Hematopoietic multipotent progenitor cell treated with erythropoietin and hydrocortisone succinate and interleukin-3 and kit ligand, for 6 days (in vitro differentiated cells): ENCODE measurements at regions not wholly inside any gene's neighbourhood (a gene's known extent, or its start where the extent isn't known, plus 50 kb on each side); places are given as distances from the start of the nearest gene placed in this dataset.

Experiments used
- DNase-seq: peaks from one replicate; pipeline ENCODE4 v3.0.0-alpha.2; 2015

DNA sequence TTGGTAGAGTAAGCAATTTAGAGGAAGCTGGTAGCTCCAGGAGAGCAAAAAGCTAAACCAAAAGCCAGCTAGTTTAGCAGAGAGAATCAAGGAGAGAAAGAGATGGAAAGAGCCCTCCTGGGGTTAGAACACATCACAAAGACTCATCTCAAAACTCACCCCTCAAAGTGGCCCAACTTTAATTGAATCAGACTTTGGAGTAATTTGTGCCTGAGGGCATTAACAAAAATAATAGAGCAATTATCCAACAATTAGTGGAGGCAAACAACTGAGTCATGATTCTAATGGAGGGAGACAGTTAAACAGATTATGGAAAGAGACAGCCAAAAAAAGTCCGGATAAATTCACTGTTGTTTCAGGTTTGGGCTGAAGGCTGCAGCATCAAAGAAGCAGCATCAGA is 417.4 kb downstream of the KCNJ3 start:
- no peak for DNase-seq

DNA sequence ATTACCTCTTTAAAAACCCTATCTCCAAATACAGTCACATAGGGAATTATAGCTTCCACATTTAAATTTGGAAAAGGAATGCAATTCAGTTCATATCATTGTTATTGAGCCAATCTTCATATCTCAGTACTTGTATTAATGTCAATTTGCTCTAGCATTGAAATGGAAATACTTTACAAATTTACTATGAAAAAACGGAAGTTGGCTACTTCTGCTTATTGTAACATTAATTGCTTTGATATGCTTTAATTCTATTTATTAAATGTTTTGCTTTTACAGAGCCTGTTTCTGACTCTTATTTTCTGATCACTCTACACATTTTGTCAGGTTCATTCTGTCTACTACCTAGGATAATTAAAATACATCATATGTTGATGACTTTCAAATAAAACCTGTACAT is 412.6 kb downstream of the KCNJ3 start:
- DNase-seq: no peak

DNA sequence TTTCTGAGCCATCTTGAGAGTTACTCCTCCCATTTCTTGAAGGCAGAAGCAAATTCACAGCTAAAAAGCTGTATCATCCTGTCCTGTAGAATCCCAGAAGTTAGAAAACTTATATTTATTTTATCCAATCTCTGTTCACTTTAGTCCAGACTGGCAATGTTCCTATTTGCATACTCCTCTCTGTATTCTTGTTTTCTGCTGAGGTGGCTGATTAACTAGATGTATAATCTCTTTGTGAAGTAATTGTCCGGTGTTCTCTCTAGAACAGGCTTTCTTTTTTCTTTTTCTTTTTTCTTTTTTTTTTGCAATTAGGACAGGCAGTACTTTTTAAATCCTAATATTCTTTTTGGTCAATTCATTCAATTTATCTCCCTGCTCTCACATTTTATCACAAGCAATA is 411.0 kb downstream of the KCNJ3 start:
- DNase-seq: no peak

DNA sequence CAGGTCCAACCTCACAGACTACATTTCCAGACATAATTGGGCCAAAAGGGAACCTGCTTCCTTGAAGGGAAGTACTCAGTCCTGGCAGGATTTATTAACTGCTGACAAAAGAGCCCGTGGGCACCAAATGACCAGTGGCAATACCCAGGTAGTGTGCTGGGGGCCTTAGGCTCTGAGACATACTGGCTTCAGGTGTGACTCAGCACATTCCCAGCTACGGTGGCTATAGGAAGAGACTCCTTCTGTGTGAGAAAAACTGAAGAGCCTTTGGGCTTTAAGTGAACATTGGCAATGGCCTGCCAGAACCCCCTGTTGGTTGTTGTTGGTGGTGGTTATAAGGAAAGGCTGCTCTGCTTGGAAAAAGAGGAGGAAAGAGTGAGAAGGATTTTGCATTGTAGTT is 401.8 kb downstream of the KCNJ3 start:
- no peak for DNase-seq

DNA sequence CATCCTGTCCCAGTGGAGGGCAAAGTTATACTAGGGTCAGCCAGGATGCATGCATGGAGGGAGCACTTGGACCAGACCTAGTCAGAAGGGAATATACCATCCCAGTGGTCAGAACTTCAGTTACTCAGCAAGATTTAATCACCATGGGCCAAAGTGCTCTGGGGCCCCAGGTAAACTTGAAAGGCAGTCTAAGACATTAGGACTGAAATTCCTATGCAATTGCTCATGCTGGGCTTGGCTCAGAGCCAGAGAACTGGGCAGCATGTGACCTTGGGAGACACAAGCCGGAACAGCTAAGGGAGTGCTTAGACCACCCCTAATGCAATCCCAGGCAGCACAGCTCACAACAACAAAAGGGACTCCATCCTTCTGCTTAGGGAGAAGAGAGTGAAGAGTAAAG is 401.3 kb downstream of the KCNJ3 start:
- DNase-seq: no peak

DNA sequence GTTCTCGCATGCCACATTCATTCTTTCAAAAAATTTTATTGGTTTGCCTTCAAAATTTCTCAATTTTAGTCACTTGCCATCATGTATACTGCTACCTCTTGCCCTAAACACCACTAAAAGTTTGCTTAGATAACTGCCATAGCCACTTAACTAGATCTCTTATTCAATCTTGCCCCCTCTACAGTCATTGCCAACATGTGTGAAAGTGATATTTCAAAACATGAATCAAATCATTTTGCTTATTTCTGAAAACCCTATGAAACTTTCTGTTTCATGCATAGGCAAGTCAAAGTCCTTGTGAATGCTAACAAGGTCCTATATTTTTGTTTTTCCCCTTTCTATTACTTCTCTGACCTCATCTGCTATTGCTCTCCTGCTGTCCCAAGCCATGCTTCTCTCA is 397.1 kb downstream of the KCNJ3 start:
- DNase-seq: no peak

DNA sequence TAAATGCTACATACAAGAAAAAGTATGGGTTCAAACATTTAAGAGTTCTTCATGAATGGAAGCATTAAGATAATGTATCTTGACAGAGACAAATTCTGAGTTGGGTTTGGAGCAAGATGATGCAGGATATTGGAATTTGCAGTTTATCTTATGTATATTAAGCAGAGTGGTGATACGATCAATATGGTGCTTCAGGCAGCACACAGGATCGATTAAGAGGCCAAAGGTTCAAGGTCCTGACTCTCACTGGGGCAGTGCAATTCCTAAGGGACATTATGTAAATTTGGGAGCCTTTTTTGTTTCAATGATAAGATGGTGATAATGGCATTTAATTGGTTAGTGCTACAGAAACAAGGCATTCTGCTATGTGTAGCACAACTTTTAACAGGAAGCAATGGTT is 381.9 kb downstream of the KCNJ3 start:
- DNase-seq: no peak

DNA sequence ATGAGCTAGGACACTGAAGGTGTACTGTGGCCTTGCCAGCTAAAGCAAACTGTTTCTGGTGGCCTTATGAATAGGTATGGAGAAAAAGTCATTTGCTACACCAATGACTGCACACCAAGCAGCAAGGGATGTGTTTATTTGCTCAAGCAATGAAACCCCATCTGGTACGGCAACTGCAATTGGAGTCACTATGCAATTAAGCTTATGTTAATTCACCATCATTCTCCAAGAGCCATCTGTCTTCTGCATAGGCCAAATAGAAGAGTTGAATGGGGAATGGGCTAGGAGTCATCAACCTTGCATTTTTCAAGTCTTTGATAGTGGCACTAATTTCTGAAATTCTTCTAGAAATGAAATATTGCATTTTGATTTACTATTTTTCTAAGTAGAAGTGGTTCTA is 372.0 kb downstream of the KCNJ3 start:
- DNase-seq: no peak

DNA sequence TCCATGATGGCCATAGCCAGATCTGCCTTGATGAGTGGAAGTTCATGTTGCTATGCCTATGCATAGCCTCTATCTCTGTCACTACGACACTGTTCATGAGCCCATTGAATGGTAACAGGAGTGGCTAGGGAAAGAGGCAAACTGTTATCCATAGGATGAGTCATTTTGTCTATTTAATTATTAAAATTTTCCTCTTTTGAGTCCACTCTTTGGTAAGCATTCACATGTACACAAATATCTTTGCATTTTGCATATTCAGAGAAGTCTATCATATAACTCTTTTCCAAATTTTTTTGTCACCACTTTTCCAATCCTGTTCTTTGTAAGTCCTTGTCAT is 364.4 kb downstream of the KCNJ3 start:
- no peak for DNase-seq

DNA sequence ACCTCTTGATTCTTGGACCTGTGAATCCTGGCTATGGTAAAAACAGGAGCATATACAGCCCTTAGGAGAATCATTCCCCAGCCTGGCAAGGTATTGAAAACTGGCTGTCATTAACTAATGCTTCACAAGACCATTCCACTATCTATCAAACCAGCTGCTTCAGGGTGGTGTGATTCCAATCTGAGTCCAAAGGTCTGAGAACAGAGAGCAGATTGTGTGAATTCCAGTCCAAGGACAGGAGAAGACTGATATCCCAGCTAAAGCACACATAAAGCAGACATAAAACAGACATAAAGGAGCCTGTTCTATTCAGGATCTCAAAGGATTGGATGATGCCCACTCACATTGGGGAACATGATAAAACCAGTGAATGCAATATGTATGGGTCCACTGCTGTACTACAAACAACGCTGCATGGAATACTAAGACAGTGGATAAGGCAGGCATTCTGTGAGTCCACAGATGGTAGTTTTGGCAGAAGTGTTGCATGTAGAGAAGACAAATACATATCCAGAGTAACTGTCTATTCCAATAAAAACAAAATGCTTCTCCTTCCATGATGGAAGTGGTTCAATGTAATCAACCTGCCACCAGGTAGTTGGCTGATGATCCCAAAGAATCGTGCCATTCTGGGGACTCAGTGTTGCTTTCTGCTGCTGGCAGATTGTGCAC is 363.9 kb downstream of the KCNJ3 start:
- DNase-seq: no peak

DNA sequence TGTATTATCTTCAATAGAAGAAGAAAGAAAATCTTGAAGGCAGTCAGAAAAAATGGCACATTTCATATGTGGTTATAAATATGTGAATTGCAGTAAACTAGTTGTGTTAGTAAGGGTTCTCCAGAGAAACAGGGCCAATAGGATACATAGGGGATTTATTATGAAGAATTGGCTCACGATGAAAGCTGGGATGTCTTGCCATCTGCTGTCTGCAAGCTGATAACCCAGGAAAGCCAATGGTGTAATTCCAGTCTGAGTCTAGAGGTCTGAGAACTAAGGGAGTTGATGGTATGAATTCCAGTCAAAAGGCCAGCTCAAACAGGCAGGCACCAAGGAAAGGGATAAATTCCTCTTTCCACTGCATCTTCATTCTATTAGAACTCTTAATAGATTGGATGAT is 362.4 kb downstream of the KCNJ3 start:
- DNase-seq: no peak

DNA sequence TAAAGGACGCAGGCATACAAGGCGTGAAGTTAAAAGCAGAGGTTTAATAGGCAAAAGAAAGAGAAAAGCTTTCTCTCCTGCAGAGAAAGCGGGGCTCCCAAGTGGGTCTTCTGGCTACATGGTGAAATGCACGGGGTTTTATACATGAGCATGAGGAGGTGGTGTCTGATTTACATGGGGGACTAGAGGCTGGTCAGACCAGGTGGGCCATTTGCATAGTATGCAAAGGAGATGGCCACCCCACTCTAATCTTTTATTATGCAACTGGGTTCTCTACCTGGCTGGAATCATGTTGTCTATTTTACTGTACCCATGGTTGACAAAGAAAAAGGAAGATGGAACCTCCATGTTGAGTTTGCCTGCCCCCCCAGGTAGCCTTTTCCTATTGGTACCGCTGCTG is 356.2 kb downstream of the KCNJ3 start:
- no peak for DNase-seq

DNA sequence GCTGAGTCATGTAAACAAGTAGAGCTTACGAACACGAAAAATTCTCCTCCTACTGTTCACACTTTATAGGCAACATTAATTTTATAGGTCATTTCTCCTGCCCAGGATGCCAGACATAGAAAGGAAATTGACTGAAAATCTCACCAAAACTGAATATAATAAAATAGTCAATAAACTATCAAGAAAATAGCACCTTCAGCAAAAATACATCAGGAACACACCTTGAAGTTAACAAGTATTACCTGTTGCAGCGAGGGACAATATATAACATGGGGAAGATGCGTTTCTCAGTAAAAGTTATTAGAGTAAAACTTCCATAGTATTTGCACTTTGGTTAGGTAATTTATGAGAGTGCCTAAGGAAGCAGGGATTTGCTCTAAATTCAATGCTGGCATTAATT is 344.6 kb downstream of the KCNJ3 start:
- no peak for DNase-seq

DNA sequence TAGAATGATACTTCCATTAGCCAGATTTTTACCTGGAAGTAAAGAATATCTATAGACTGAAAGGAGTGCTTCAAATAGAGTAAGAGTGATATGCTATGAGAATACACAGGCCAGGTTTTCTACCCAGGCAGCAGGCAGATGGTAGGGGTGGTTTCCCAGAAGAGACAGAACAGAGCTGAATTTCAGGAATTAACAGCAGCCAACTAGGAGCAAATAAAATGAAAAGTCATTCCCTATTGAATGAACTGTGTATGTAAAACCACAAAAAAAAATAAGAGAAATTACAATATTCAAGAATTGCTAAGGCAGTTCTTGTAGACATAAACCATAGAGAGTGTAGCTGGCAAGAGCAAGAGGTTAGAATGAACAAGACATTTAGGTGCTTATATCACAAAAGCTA is 336.8 kb downstream of the KCNJ3 start:
- no peak for DNase-seq

DNA sequence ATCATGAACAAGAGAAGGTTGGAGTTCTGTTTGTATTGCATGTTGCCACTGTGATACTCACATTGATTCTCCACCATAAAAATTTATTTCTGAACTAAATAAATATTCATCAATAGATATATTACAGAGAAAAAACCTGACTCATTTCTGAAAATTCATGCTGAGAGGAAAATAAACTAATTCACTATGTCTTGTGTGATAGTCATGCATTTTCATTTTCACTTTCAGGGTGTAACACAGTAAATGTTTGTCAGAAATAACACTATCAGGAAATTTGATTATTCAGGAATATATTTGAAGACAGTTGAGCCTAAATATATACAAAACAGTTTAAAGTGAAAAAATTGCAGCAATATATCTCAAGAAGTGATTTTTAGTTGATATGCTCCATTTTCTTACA is 335.2 kb downstream of the KCNJ3 start:
- DNase-seq: no peak

DNA sequence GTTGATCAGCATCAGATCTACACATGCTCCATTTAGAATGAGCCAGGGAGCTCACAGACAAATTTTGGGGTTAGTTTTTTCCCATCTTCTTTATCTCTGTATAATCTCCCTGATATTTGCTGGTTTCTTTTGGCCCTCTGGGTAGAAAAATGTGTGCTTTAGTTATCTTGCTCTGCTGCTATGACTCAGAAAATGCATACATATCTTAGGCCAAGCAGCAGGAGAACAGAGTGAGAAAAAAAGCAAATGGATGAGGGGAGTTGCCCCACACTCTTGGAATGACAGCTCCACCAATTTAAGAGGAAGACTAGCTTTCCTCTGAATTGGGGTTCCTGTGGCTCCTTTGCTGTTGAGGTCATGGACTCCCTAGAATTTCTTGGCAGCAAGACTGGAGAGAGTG is 331.8 kb downstream of the KCNJ3 start:
- no peak for DNase-seq

DNA sequence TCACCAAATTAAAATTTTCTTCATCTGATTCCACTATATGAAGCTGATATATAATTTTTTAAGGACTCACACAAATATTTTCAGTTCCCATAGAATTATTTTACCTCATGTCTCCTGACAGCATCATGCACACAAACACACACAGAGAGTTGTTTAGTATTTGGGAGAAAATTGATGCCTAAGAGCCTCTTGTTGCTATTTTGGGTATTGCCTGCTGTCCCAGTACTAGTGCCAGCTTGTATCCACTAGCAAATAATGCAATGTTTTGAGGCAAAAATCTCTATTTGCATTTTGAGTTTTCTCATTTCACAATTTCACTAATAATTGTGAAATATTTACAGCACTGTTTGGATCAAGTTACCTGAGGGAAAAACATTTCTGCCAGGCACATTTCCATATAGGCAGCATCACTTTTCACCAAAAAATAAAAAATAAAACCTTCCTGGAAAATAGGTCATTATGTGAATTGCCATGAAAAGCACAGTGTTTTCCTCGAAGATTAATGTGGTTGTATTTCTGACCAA is 328.2 kb downstream of the KCNJ3 start:
- DNase-seq: no peak

DNA sequence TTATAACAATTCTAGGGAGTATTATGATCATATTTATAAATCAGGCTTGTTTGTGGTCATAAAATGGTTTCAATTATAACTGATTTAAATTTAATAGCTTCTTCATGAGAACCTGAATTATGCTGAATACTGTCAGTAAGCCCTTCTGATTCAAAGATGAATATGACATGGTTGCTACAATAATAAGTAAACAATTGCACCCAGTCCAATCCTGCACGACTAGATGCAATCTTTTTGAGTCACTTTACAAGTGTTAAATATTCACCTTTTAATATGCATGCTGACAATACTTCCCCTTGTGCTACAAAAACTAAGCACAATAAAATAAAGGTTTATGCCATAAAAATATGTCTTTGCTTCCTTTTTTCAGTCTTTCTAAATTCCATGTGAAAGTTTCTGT is 325.2 kb downstream of the KCNJ3 start:
- DNase-seq: no peak

DNA sequence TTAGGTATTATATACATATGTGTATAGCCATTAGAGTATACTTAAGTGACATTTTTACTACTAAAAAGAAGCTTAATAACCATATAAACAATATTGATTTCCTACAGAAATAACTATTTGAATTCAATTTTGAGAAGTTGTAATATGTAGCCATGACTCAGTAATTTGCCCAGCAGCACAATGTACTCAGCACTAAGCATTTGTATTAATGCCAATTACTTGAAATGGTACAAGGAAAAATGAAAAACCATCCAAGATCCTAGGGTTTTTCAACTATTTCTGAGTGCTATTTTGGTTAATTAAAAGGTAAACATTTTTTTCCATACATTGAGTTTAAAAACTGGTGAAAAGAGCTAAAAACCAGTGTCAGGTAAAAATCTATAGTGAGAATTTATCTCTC is 324.0 kb downstream of the KCNJ3 start:
- DNase-seq: no peak

DNA sequence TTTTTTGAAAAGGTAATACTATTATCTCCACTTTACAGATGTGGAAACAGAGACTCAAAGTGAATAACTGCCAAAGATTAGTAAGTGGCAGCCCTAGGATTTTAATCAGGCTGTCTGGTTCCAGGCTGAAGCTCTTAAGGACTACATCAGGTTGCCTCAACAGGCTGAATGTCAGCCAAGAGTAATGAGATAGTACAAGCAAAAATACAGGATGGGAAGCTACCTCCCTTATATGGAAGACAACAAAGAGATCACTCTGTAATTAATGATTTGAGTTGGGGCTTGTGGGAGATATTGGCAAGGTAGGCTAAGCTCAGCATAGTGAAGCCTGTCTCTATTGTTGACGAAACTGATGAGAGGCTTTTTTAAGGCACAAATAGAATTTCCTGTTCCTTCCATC is 323.1 kb downstream of the KCNJ3 start:
- DNase-seq: no peak

DNA sequence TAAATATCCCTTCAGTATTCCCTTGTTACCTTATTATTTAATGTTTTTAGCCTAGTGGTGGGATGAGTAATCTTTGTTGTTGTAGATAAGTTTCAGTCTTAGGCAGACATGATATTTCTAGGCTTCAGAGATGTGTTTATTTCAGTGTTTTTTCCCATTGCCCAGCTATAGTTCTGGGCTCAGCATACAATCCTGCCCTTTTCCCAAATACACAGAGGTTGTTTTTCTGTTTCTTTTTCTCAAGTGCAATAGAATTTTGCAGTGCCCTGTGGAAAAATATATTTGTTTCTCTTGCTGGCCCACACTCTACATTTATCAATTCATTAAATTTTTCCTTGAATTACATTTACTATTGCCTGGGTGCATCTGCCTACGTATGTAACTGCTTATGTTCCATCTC is 321.8 kb downstream of the KCNJ3 start:
- DNase-seq: no peak

DNA sequence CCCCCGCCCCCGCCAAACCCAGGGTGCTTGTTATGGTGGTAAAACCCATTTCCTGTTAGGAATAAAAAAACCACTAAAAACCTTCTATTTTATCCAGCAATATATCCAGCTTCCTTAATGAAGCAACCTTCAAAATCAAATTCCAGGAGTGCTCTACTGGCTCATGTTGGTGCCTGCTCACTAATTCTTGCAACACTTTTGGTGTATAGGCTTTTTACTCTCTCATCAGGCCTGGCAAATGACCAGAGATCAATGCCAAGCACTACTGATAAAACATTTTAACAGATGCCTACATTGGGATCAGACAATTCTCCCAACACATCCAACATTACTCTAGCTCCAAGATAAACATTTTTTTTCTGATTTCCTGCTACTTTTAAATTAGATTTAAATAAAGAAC is 312.4 kb downstream of the KCNJ3 start:
- DNase-seq: no peak

DNA sequence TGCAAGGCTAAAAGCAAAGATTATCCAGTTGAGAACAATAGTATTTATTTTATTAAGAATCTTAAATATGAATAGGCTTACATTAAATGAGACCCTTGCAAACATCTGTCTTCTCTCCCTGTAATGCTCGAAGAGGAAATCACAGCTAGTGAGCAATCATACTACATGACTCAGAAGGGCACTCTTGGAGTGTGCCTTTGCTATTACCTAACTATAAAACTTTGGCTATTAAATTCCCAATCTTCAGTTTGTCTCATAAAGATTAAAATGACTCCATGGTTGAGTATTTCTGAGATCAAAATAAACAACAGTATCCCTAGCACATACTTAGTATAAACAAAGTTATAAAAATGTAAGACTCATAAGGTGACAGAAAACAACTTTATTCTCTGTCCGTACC is 296.9 kb downstream of the KCNJ3 start:
- no peak for DNase-seq

DNA sequence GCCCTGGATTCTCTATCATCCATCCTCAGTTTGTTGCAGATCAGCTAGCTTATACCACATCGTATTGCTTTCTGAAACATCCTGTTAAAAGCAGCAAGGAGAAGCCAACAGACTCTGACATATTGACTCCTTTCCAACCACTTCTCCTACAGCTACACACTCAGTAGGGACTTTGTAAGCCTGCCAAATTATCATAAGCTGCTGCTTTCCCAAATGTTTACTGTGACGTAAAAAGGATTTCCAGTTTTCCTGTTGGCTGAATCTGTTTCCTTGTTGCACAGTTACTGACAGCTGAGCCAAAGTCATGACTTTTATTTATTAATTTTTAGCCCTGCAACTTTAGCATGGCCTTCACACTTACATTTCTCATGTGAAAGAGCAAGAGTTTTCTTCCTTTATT is 294.3 kb downstream of the KCNJ3 start:
- no peak for DNase-seq

DNA sequence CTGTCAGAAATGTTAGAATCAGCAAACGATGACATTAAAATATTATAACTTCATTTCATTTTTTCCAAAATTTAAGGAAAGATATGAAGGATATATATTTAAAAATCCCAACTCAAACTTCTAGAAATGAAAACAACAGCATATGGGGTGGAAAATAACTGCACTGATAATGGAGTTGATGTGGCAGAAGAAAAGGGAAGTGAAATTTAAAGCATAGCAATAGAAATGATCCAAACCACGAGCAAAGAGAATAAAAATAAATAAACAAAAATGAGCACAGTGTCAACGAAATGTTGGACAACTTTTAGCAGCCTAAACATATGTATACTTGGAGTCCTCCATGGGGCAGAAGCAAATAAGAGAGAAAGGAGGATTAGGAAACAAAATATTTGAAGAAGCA is 280.2 kb downstream of the KCNJ3 start:
- no peak for DNase-seq

DNA sequence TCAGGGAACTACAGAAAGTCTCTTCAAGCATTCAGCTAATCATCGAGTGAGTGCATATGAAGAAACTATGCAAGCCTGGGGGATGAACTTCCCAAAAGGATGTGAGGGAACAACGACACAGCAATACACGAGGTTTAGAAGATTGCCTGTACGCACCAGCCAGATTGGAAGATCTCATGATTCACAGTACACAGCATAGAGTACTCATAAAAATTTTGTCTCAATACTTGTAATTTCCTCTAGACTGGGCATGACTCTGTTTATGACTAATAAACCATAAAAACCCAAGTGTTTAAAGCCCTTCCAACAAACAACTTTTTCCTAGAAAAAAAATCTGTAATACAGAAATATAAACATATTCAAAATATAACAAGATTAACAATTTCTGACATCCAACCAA is 279.7 kb downstream of the KCNJ3 start:
- DNase-seq: no peak
